22Rv1 (cell line): ENCODE measurements at regions not wholly inside any gene's neighbourhood (a gene's known extent, or its start where the extent isn't known, plus 50 kb on each side); places are given as distances from the start of the nearest gene placed in this dataset.
"Not testable (repeated sequence)": the region's sequence is repeated elsewhere in the genome, so short reads cannot be mapped to it uniquely, and the experiment has no call there.

Experiments used
- H3K27ac ChIP-seq: fragments of 450-650 bp; 2 replicates; pipeline ENCODE4 v1.5.1; 2017
- CTCF ChIP-seq: fragments of 450-650 bp; IDR thresholded peaks from 2 replicates; pipeline ENCODE4 v1.5.1; 2017; ENCODE audit warnings: mild to moderate bottlenecking
- ZFX ChIP-seq: fragments of 450-650 bp; IDR thresholded peaks from 2 replicates; pipeline ENCODE4 v1.6.1; 2017; ENCODE audit warnings: antibody characterized with exemption, borderline replicate concordance

GRCh38 chr1:148367596-148367995, 115.5 kb downstream of the PPIAL4G start:
- no peak overlapping the region for H3K27ac ChIP-seq
- TF ChIP-seq CTCF (no peak), ZFX (no peak)

- H3K27ac ChIP-seq, result not testable (repeated sequence)
These were observed 116.9 kb downstream of the PPIAL4G start for GRCh38 chr1:148366136-148366753.

- not testable (repeated sequence) for H3K27ac ChIP-seq
These were observed 118.0 kb downstream of the PPIAL4G start for GRCh38 chr1:148365151-148365550.

- H3K27ac ChIP-seq, result not testable (repeated sequence)
These were observed 119.1 kb downstream of the PPIAL4G start for GRCh38 chr1:148363979-148364378.

- TF ChIP-seq ZFX, result no peak
- TF ChIP-seq CTCF, result no peak
- no peak overlapping the region for H3K27ac ChIP-seq
These were observed 119.7 kb downstream of the PPIAL4G start for GRCh38 chr1:148363439-148363810.

- no peak for TF ChIP-seq ZFX
- TF ChIP-seq CTCF, result no peak
- H3K27ac ChIP-seq, result no peak overlapping the region
These were observed 120.3 kb downstream of the PPIAL4G start for GRCh38 chr1:148362626-148363438.

GRCh38 chr1:148362216-148362611, 120.9 kb downstream of the PPIAL4G start:
- no peak overlapping the region for H3K27ac ChIP-seq
- no peak for TF ChIP-seq CTCF
- no peak for TF ChIP-seq ZFX

- H3K27ac ChIP-seq, result not testable (repeated sequence)
- TF ChIP-seq CTCF, result peak; percentile 26; the same call in 1 of the 2 replicates
These were observed 121.5 kb downstream of the PPIAL4G start for GRCh38 chr1:148361427-148362215.
